ENCODE measurements at regions not wholly inside any gene's neighbourhood (a gene's known extent, or its start where the extent isn't known, plus 50 kb on each side); places are given as distances from the start of the nearest gene placed in this dataset.

DNA sequence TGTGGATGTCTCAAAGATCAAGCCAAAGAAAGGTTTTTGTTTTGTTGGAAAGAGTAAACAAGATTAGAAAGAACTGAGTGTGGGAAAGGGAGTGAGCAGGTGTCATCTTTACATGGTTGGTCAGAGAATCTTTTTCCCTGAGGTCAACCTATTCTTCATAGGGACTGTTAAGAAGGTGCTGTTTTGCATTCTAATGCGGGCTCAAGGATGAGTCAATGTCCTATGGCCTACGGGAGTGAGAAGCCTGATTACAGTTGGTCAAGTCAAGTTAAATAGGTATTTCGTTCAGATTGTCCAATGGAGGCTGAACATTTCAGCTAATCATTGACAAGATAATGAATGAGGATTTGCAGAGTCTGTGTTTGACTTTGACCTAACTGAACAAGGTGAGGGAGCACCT is 491.2 kb upstream of the PDZRN3 start:
- H4K5ac ChIP-seq (ENCODE audit: insufficient read length, low read depth, low read length), result no peak overlapping the region

More for the DNA sequence above, 491.2 kb upstream of the PDZRN3 start:
- no peak overlapping the region for H3K56ac ChIP-seq (ENCODE audit: insufficient read length, low read depth, low read length)
- no peaks in the 10 kb centered on the region for H3K79me2 ChIP-seq (ENCODE audit: insufficient read depth, low read length)
- Mint-ChIP-seq H3K4me1 (peaks cover 5% of the 10 kb centered on the region in 2 experiments), H3K27me3 (ENCODE audit: low read depth) (no peaks in the 10 kb centered on the region), H3K36me3 (ENCODE audit: insufficient read depth in 1 of 3, low read depth in 3 of 3) (peaks cover 2 to 5% (median 4%) of the 10 kb centered on the region in 3 experiments; a peak in 6 of 7 replicates), H3K27ac (no peak overlapping the region; a peak in 1 of 7 replicates), H3K9me3 (peaks cover 4 to 5% of the 10 kb centered on the region in 2 experiments), H3K4me3 (no peak overlapping the region)
- H4K91ac ChIP-seq (ENCODE audit: insufficient read length, low read depth, low read length), result no peak overlapping the region
- H2BK15ac ChIP-seq (ENCODE audit: low read depth, low read length), result no peak overlapping the region
- no peak overlapping the region for H3K4me2 ChIP-seq (ENCODE audit: insufficient read depth, insufficient read length, low read length)
- TF ChIP-seq CTCF (conservative IDR thresholded peaks at IDR 0.05), result no peak
- H3K4ac ChIP-seq (ENCODE audit: low read depth, low read length), result no peak overlapping the region
- no peaks in the 10 kb centered on the region for H3K4me1 ChIP-seq (ENCODE audit: insufficient read depth, low read length)
- no peak overlapping the region for H2BK20ac ChIP-seq (ENCODE audit: low read depth, low read length, poor library complexity, severe bottlenecking)
- H2BK120ac ChIP-seq (ENCODE audit: low read depth, low read length, poor library complexity, severe bottlenecking), result no peak overlapping the region
- no peak overlapping the region for H3K14ac ChIP-seq (ENCODE audit: insufficient read depth, low read length)
- no peak overlapping the region for H3K18ac ChIP-seq (ENCODE audit: insufficient read length, low read depth, low read length)
- H3K27me3 ChIP-seq (ENCODE audit: insufficient read depth, low read length), result no peaks in the 10 kb centered on the region
- no peak overlapping the region for H2AFZ ChIP-seq (ENCODE audit: low read length)
- no peak overlapping the region for H2BK12ac ChIP-seq (ENCODE audit: insufficient read length, low read depth, low read length)
- no peaks in the 10 kb centered on the region for H3K79me1 ChIP-seq (ENCODE audit: insufficient read depth, low read depth, low read length, poor library complexity, severe bottlenecking)
- H3K9ac ChIP-seq (ENCODE audit: extremely low read depth, insufficient read length, low read length), result no peak overlapping the region
- WGBS (ENCODE audit: extremely low coverage, insufficient read length, low lambda C conversion rate), result no CpG with 5 or more reads among the region's 3 CpGs
- H3T11ph ChIP-seq (ENCODE audit: low read length), result no peak overlapping the region
- no peaks in the 10 kb centered on the region for H3K23me2 ChIP-seq (ENCODE audit: insufficient read length, low read depth, low read length, poor library complexity, severe bottlenecking)
- no peak for DNase-seq
- no peak overlapping the region for H2AK5ac ChIP-seq (ENCODE audit: insufficient read length, low read length)
- H4K8ac ChIP-seq (replicated peaks; ENCODE audit: insufficient read length, low read depth, low read length), result no peak overlapping the region
- H3K9me3 ChIP-seq (ENCODE audit: control insufficient read depth, low read depth, low read length), result no peaks in the 10 kb centered on the region
- H2BK5ac ChIP-seq (ENCODE audit: insufficient read length, low read length), result no peak overlapping the region
- H4K20me1 ChIP-seq (ENCODE audit: control insufficient read depth, insufficient read depth, insufficient read length), result no peaks in the 10 kb centered on the region
- H3K23ac ChIP-seq (ENCODE audit: insufficient read length, low read depth, low read length), result no peak overlapping the region
- no peak overlapping the region for H3K27ac ChIP-seq (ENCODE audit: insufficient read length, low read depth, low read length)

Measured in H9 (cell line).